PC-9 (cell line): ENCODE measurements at regions not wholly inside any gene's neighbourhood (a gene's known extent, or its start where the extent isn't known, plus 50 kb on each side); places are given as distances from the start of the nearest gene placed in this dataset.

Source experiments
- BruUV-seq: library from RNA; stranded (reverse); fragments of 400-500 nt; replicated peaks from 2 replicates; lab custom pipeline; 2021; lab: Mats Ljungman, UMichigan
- CTCF ChIA-PET: fragments of 300-600 bp; sonication (Branson Sonifier 250); formaldehyde crosslinking; loops from one replicate; lab custom pipeline; 2022; ENCODE audit warnings: antibody characterized with exemption; lab: Charles Lee
- POLR2A ChIA-PET: fragments of 300-600 bp; sonication (Branson Sonifier 250); formaldehyde crosslinking; loops from one replicate; lab custom pipeline; 2022; ENCODE audit warnings: antibody characterized with exemption; ENCODE audit not compliant: unreplicated experiment; lab: Charles Lee
- DNase-seq, 2 experiments: peaks; one replicate each; pipeline versions ENCODE4 v3.0.0 to v3.0.0-alpha.2; 2015 to 2022; ENCODE audit warnings: mixed read lengths in 1 of 2
- H2AFZ ChIP-seq: fragments of 200-600 bp; sonication (generic); 2 replicates; pipeline ENCODE4 v1.8.1; 2017; ENCODE audit warnings: antibody characterized with exemption
- H3F3A ChIP-seq: fragments of 200-600 bp; sonication (generic); 2 replicates; pipeline ENCODE4 v1.8.1; 2017; ENCODE audit warnings: antibody characterized with exemption, mild to moderate bottlenecking, low read depth; ENCODE audit not compliant: insufficient read depth
- H3K27ac ChIP-seq: fragments of 200-600 bp; sonication (generic); 2 replicates; pipeline ENCODE4 v1.6.1; 2016; ENCODE audit warnings: mixed run types
- H3K27me3 ChIP-seq: fragments of 200-600 bp; sonication (generic); 2 replicates; pipeline ENCODE4 v1.6.1; 2016; ENCODE audit warnings: low read depth, mixed run types; ENCODE audit not compliant: insufficient read depth
- H3K36me3 ChIP-seq: fragments of 200-600 bp; sonication (generic); 2 replicates; pipeline ENCODE4 v1.6.1; 2016; ENCODE audit warnings: low read depth, mixed run types
- H3K4me1 ChIP-seq: fragments of 200-600 bp; sonication (generic); replicated peaks from 2 replicates; pipeline ENCODE4 v1.6.1; 2016; ENCODE audit warnings: mixed run types; ENCODE audit not compliant: insufficient read depth
- H3K4me2 ChIP-seq: fragments of 200-600 bp; sonication (generic); 2 replicates; pipeline ENCODE4 v1.6.1; 2017; ENCODE audit warnings: mixed run types
- H3K4me3 ChIP-seq: fragments of 200-600 bp; sonication (generic); 2 replicates; pipeline ENCODE4 v1.6.1; 2016; ENCODE audit warnings: mixed run types
- H3K79me2 ChIP-seq: fragments of 200-600 bp; sonication (generic); 2 replicates; pipeline ENCODE4 v1.6.1; 2017; ENCODE audit warnings: low read depth, mixed run types
- H3K9me2 ChIP-seq: fragments of 200-600 bp; sonication (generic); 2 replicates; pipeline ENCODE4 v1.8.1; 2017; ENCODE audit warnings: mild to moderate bottlenecking; ENCODE audit not compliant: insufficient read depth
- H3K9me3 ChIP-seq: fragments of 200-600 bp; sonication (generic); 2 replicates; pipeline ENCODE4 v1.8.1; 2016; ENCODE audit warnings: low read depth; ENCODE audit not compliant: insufficient read depth
- H4K20me1 ChIP-seq: fragments of 200-600 bp; sonication (generic); 2 replicates; pipeline ENCODE4 v1.8.1; 2017; ENCODE audit not compliant: insufficient read depth
- EZH2 ChIP-seq: fragments of 200-600 bp; sonication (generic); IDR thresholded peaks from 2 replicates; pipeline ENCODE4 v1.8.0; 2017; ENCODE audit warnings: antibody characterized with exemption, low read depth
- intact Hi-C: fragments of 100-400 bp; cut with micrococcal nuclease; formaldehyde crosslinking; loops from one replicate; pipeline ENCODE4 v1.10.0; 2022; ENCODE audit not compliant: unreplicated experiment
- TF ChIP-seq, protein P1 (sequence below): fragments of 200-600 bp; sonication (generic); conservative IDR thresholded peaks from 2 replicates; pipeline ENCODE4 v1.6.1; 2017; ENCODE audit warnings: mixed run types, antibody characterized with exemption, mild to moderate bottlenecking, moderate library complexity

DNA sequence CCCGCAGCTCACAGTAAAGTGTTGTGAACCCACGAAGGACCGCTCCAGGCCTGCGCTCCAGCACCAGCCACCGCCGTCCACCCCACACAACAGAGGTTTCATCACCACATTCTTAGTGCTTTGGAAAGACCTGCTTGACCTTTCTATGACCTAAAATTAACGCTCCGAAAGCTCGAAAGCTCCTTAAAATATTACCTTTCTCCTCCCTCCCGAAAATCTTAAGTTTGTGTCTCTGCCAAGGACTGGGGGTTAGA, 149.2 kb downstream of the TWIST2 start:
- no TSS peak for BruUV-seq
- TF ChIP-seq, protein P1, sequence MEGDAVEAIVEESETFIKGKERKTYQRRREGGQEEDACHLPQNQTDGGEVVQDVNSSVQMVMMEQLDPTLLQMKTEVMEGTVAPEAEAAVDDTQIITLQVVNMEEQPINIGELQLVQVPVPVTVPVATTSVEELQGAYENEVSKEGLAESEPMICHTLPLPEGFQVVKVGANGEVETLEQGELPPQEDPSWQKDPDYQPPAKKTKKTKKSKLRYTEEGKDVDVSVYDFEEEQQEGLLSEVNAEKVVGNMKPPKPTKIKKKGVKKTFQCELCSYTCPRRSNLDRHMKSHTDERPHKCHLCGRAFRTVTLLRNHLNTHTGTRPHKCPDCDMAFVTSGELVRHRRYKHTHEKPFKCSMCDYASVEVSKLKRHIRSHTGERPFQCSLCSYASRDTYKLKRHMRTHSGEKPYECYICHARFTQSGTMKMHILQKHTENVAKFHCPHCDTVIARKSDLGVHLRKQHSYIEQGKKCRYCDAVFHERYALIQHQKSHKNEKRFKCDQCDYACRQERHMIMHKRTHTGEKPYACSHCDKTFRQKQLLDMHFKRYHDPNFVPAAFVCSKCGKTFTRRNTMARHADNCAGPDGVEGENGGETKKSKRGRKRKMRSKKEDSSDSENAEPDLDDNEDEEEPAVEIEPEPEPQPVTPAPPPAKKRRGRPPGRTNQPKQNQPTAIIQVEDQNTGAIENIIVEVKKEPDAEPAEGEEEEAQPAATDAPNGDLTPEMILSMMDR, result no peak
- TF ChIP-seq EZH2, result no peak
- no peak overlapping the region for H2AFZ ChIP-seq
- intact Hi-C loops, result no loop called here
- no peak overlapping the region for H3K4me2 ChIP-seq
- no peaks in the 10 kb centered on the region for H3K9me3 ChIP-seq
- H3K27me3 ChIP-seq, result peaks cover 96% of the 10 kb centered on the region
- ChIA-PET POLR2A (no interaction called here), CTCF (no interaction called here)
- H3K4me3 ChIP-seq, result no peak overlapping the region
- H3K36me3 ChIP-seq, result no peaks in the 10 kb centered on the region
- no peaks in the 10 kb centered on the region for H4K20me1 ChIP-seq
- DNase-seq, result no peak
- no peaks in the 10 kb centered on the region for H3F3A ChIP-seq
- no peaks in the 10 kb centered on the region for H3K79me2 ChIP-seq
- no peaks in the 10 kb centered on the region for H3K4me1 ChIP-seq
- no peaks in the 10 kb centered on the region for H3K9me2 ChIP-seq
- no peak overlapping the region for H3K27ac ChIP-seq

DNA sequence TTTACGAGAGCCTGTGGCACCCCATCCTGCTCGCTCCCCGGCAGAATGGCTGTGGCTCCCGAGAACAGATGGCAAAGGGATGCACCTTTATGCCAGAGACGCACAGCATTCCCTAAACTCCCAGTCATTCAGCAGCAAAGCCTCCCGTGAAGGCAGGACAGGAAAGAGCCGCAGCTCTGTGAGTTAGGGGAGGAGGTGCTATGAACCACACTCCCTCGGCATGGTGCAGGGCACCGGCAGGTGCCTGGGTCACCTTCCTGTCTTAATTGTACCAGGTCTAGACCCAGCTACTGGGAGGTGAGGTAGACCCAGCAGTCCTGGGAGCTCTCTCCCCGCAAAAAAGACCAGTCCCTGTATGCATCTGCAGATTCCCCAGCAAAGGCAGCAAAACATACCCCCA, 149.8 kb downstream of the TWIST2 start:
- no peak for DNase-seq
- ChIA-PET CTCF (no interaction called here), POLR2A (no interaction called here)
- no peaks in the 10 kb centered on the region for H3K36me3 ChIP-seq
- H3K9me3 ChIP-seq, result no peaks in the 10 kb centered on the region
- H3K4me2 ChIP-seq, result no peak overlapping the region
- H3F3A ChIP-seq, result no peaks in the 10 kb centered on the region
- no peaks in the 10 kb centered on the region for H4K20me1 ChIP-seq
- H3K9me2 ChIP-seq, result no peaks in the 10 kb centered on the region
- no peaks in the 10 kb centered on the region for H3K79me2 ChIP-seq
- BruUV-seq, result no TSS peak
- peaks cover 96% of the 10 kb centered on the region for H3K27me3 ChIP-seq
- H3K4me3 ChIP-seq, result no peak overlapping the region
- H3K27ac ChIP-seq, result no peak overlapping the region
- intact Hi-C loops, result no loop called here
- no peak overlapping the region for H2AFZ ChIP-seq
- H3K4me1 ChIP-seq, result peaks cover under 1% of the 10 kb centered on the region; the same call in 1 of the 2 replicates
- TF ChIP-seq, protein P1, result no peak
- no peak for TF ChIP-seq EZH2
